GM12878 (cell line): ENCODE measurements at regions not wholly inside any gene's neighbourhood (a gene's known extent, or its start where the extent isn't known, plus 50 kb on each side); places are given as distances from the start of the nearest gene placed in this dataset.

Experiments used
- ATAC-seq: fragments of 200-7000 bp; cut with Tn5 transposase; 3 replicates; pipeline ENCODE4 v1.9.1; 2020; ENCODE audit warnings: mild to moderate bottlenecking, moderate library complexity
- BruUV-seq: library from RNA; stranded (reverse); fragments of 400-500 nt; replicated peaks from 2 replicates; lab custom pipeline; 2021; lab: Mats Ljungman, UMichigan
- CTCF ChIA-PET: fragments of 300-600 bp; sonication (Branson Sonifier 250); formaldehyde crosslinking; extraction: SDS; loops from one replicate; lab custom pipeline; 2021; ENCODE audit warnings: inconsistent platforms; lab: Yijun Ruan, JAX
- POLR2A ChIA-PET: fragments of 350-600 bp; formaldehyde crosslinking; extraction: SDS; loops from one replicate; lab custom pipeline; 2021; ENCODE audit warnings: inconsistent platforms; lab: Charles Lee
- RAD21 ChIA-PET: fragments of 300-600 bp; sonication (Branson Sonifier 250); formaldehyde crosslinking; loops from one replicate; lab custom pipeline; 2023; ENCODE audit warnings: antibody characterized with exemption; ENCODE audit not compliant: unreplicated experiment; lab: Charles Lee
- SMC1A ChIA-PET: fragments of 300-600 bp; sonication (Branson Sonifier 250); formaldehyde crosslinking; loops from one replicate; lab custom pipeline; 2023; ENCODE audit not compliant: unreplicated experiment, uncharacterized antibody; lab: Charles Lee
- DNase-seq: peaks from one replicate; pipeline ENCODE4 v3.0.0-alpha.2; 2011; ENCODE audit warnings: low read depth, low spot score
- FAIRE-seq: peaks from 3 replicates; lab custom pipeline; 2011; peaks lifted over from hg19 to GRCh38; lab: Jason Lieb, UNC
- H2AFZ ChIP-seq: 2 replicates; pipeline ENCODE4 v1.6.0; 2011; ENCODE audit warnings: low read depth, low read length, control low read depth; ENCODE audit not compliant: control insufficient read depth
- H3K27ac ChIP-seq: 2 replicates; pipeline ENCODE4 v1.5.1; 2011; ENCODE audit warnings: control low read depth; ENCODE audit not compliant: control insufficient read depth, insufficient read depth
- H3K27me3 ChIP-seq, 2 experiments: replicated peaks in 1 of 2; 2 replicates each; pipeline versions ENCODE4 v1.6.0 to v1.6.1; 2011; ENCODE audit warnings: low read length in 1 of 2; ENCODE audit not compliant: control insufficient read depth in 2 of 2, insufficient read depth in 2 of 2
- H3K36me3 ChIP-seq, 2 experiments: 2 replicates each; pipeline ENCODE4 v1.5.1; 2011; ENCODE audit warnings: low read length in 1 of 2; ENCODE audit not compliant: control insufficient read depth in 2 of 2, insufficient read depth in 2 of 2
- H3K4me1 ChIP-seq: 2 replicates; pipeline ENCODE4 v1.6.1; 2011; ENCODE audit warnings: mild to moderate bottlenecking, low read length, moderate library complexity, mixed read lengths; ENCODE audit not compliant: control insufficient read depth, insufficient read depth
- H3K4me2 ChIP-seq: 2 replicates; pipeline ENCODE4 v1.6.0; 2011; ENCODE audit warnings: control low read depth; ENCODE audit not compliant: control insufficient read depth, insufficient read depth
- H3K4me3 ChIP-seq: fragments of 200-600 bp; sonication (generic); 2 replicates; pipeline ENCODE4 v1.5.1; 2016
- H3K79me2 ChIP-seq: 2 replicates; pipeline ENCODE4 v1.6.0; 2011; ENCODE audit warnings: low read length; ENCODE audit not compliant: control insufficient read depth, insufficient read depth
- H3K9ac ChIP-seq: 2 replicates; pipeline ENCODE4 v1.8.0; 2011; ENCODE audit warnings: low read length, control low read depth, mixed read lengths; ENCODE audit not compliant: control insufficient read depth, insufficient read depth
- H3K9me3 ChIP-seq: replicated peaks from 3 replicates; pipeline ENCODE4 v1.5.1; 2011; ENCODE audit warnings: mild to moderate bottlenecking, low read length; ENCODE audit not compliant: control insufficient read depth, insufficient read depth
- H4K20me1 ChIP-seq: 2 replicates; pipeline ENCODE4 v1.6.0; 2011; ENCODE audit not compliant: control insufficient read depth, insufficient read depth
- ATF7 ChIP-seq: fragments of 450-650 bp; IDR thresholded peaks from 2 replicates; pipeline ENCODE4 v1.6.1; 2016; ENCODE audit warnings: low read depth, mild to moderate bottlenecking
- E4F1 ChIP-seq: fragments of 450-650 bp; IDR thresholded peaks from 2 replicates; pipeline ENCODE4 v1.6.1; 2018; ENCODE audit warnings: borderline replicate concordance, mild to moderate bottlenecking; ENCODE audit not compliant: partially characterized antibody
- IRF5 ChIP-seq: fragments of 450-650 bp; IDR thresholded peaks from 2 replicates; pipeline ENCODE4 v1.6.1; 2017; ENCODE audit warnings: borderline replicate concordance
- JUNB ChIP-seq: IDR thresholded peaks from 2 replicates; pipeline ENCODE4 v1.6.1; 2016; ENCODE audit warnings: antibody characterized with exemption, mild to moderate bottlenecking
- MTA3 ChIP-seq: IDR thresholded peaks from 2 replicates; pipeline ENCODE4 v1.6.1; 2012; ENCODE audit warnings: low read length, inconsistent platforms, borderline replicate concordance
- NFYB ChIP-seq: IDR thresholded peaks from 2 replicates; pipeline ENCODE4 v1.6.1; 2011; ENCODE audit warnings: low read depth, mild to moderate bottlenecking, low read length, improper control_type of control experiment, moderate library complexity; ENCODE audit not compliant: insufficient read depth
- NR2F1 ChIP-seq: fragments of 450-650 bp; conservative IDR thresholded peaks from 2 replicates; pipeline ENCODE4 v1.6.1; 2017; ENCODE audit warnings: mild to moderate bottlenecking
- PKNOX1 ChIP-seq: fragments of 450-650 bp; IDR thresholded peaks from 2 replicates; pipeline ENCODE4 v1.6.1; 2016; ENCODE audit warnings: mild to moderate bottlenecking
- POLR2AphosphoS5 ChIP-seq: IDR thresholded peaks from 2 replicates; pipeline ENCODE4 v1.6.1; 2011; ENCODE audit warnings: mild to moderate bottlenecking, low read length, inconsistent platforms
- RELB ChIP-seq: fragments of 450-650 bp; IDR thresholded peaks from 2 replicates; pipeline ENCODE4 v1.6.1; 2017; ENCODE audit warnings: low read depth, mild to moderate bottlenecking, moderate library complexity
- SIX5 ChIP-seq: IDR thresholded peaks from 2 replicates; pipeline ENCODE4 v1.6.1; 2011; ENCODE audit warnings: mild to moderate bottlenecking, low read depth, low read length, moderate library complexity; ENCODE audit not compliant: severe bottlenecking
- WRNIP1 ChIP-seq: IDR thresholded peaks from 2 replicates; pipeline ENCODE4 v1.6.1; 2011; ENCODE audit warnings: low read depth, low read length, improper control_type of control experiment, borderline replicate concordance
- ZBTB40 ChIP-seq: fragments of 450-650 bp; IDR thresholded peaks from 2 replicates; pipeline ENCODE4 v1.6.1; 2016; ENCODE audit warnings: mild to moderate bottlenecking, moderate library complexity, borderline replicate concordance
- WGBS: methylation state at CpG from one replicate; pipeline ENCODE4 v1.1.6; 2016; ENCODE audit warnings: low lambda C conversion rate; ENCODE audit not compliant: insufficient replicate concordance, insufficient coverage; ENCODE audit errors: missing lambda C conversion rate; 5-methylcytosine and 5-hydroxymethylcytosine counted together
- in situ Hi-C: fragments of 300-500 bp; cut with MboI; formaldehyde crosslinking; loops from 9 replicates; pipeline ENCODE4 v1.14.3; 2018; ENCODE audit warnings: mixed read lengths
- intact Hi-C: fragments of 100-400 bp; cut with micrococcal nuclease; formaldehyde crosslinking; loops from one replicate; pipeline ENCODE4 v1.14.2; 2022; ENCODE audit not compliant: unreplicated experiment

- H3K9me3 ChIP-seq = no peaks in the 10 kb centered on the region
- WGBS = 49% methylated on average over 4 of the region's 5 CpGs
- ChIA-PET CTCF (interaction anchor here (0.6 to 2.2 kb wide), 5 partner anchors 10 to 356 kb away, joined by 3 to 9 read pairs (median 3); no protein-coding TSS in a partner anchor), POLR2A (no interaction called here), SMC1A (interaction anchor here (0.7 to 1.0 kb wide), 3 partner anchors 11 to 356 kb away, joined by 3 to 4 read pairs (median 3); no protein-coding TSS in a partner anchor), RAD21 (interaction anchor here (1.0 kb wide), 1 partner anchor 10 kb away, joined by 4 read pairs; no protein-coding TSS in a partner anchor)
- in situ Hi-C loops (no loop called here), intact Hi-C loops (no loop called here)
- H3K27me3 ChIP-seq = no peaks in the 10 kb centered on the region
- FAIRE-seq (no peak), DNase-seq (no peak), ATAC-seq (no peak)
- no peaks in the 10 kb centered on the region for H4K20me1 ChIP-seq
- no peak overlapping the region for H3K4me2 ChIP-seq
- no peaks in the 10 kb centered on the region for H3K4me1 ChIP-seq
- no peak overlapping the region for H2AFZ ChIP-seq
- H3K79me2 ChIP-seq = no peaks in the 10 kb centered on the region
- no peak overlapping the region for H3K9ac ChIP-seq
- BruUV-seq = no TSS peak
- no peaks in the 10 kb centered on the region for H3K36me3 ChIP-seq
- no peak overlapping the region for H3K27ac ChIP-seq
- no peak overlapping the region for H3K4me3 ChIP-seq
- TF ChIP-seq NR2F1 = no peak
- no peak for TF ChIP-seq JUNB
- TF ChIP-seq ATF7 = no peak
- no peak for TF ChIP-seq WRNIP1
- TF ChIP-seq NFYB = no peak
- TF ChIP-seq ZBTB40 = no peak
- TF ChIP-seq POLR2AphosphoS5 = no peak
- no peak for TF ChIP-seq E4F1
- no peak for TF ChIP-seq SIX5
- TF ChIP-seq PKNOX1 = no peak
- TF ChIP-seq MTA3 = no peak
- TF ChIP-seq IRF5 = no peak
- TF ChIP-seq RELB = no peak
These were observed 301.5 kb upstream of the TFPI start for GRCh38 chr2:187855689-187856088.
